SK-N-SH treated with all-trans-retinoic acid at 6 μM for 48 hours (cell line): ENCODE measurements at regions not wholly inside any gene's neighbourhood (a gene's known extent, or its start where the extent isn't known, plus 50 kb on each side); places are given as distances from the start of the nearest gene placed in this dataset.

Source experiments
- ATAC-seq: fragments of 200-7000 bp; cut with Tn5 transposase; 3 replicates; pipeline ENCODE4 v1.9.1; 2020; ENCODE audit warnings: mild to moderate bottlenecking, moderate library complexity
- ARNTL ChIP-seq: fragments of 450-650 bp; formaldehyde crosslinking; IDR thresholded peaks from 2 replicates; pipeline ENCODE4 v1.5.0; 2020; ENCODE audit warnings: low read depth, mild to moderate bottlenecking, moderate library complexity, borderline replicate concordance
- BACH2 ChIP-seq: fragments of 250-450 bp; sonication (Bioruptor Pico); IDR thresholded peaks from 2 replicates; pipeline ENCODE4 v1.9.0; 2021; ENCODE audit warnings: mild to moderate bottlenecking, borderline replicate concordance
- CSDC2 ChIP-seq: fragments of 250-450 bp; sonication (Bioruptor Pico); IDR thresholded peaks from 2 replicates; pipeline ENCODE4 v1.5.0; 2020; ENCODE audit warnings: mild to moderate bottlenecking, moderate library complexity
- ESRRG ChIP-seq: fragments of 250-450 bp; sonication (Bioruptor Pico); IDR thresholded peaks from 2 replicates; pipeline ENCODE4 v1.6.1; 2021; ENCODE audit warnings: mild to moderate bottlenecking
- GLIS3 ChIP-seq: fragments of 250-450 bp; sonication (Bioruptor Pico); IDR thresholded peaks from 2 replicates; pipeline ENCODE4 v1.5.0; 2020; ENCODE audit warnings: mild to moderate bottlenecking, moderate library complexity
- ISL1 ChIP-seq: fragments of 250-450 bp; sonication (Bioruptor Pico); IDR thresholded peaks from 2 replicates; pipeline ENCODE4 v2.1.2; 2022; ENCODE audit warnings: mild to moderate bottlenecking, moderate library complexity
- OSR1 ChIP-seq: fragments of 250-450 bp; sonication (Bioruptor Pico); IDR thresholded peaks from 2 replicates; pipeline ENCODE4 v1.8.0; 2022; ENCODE audit warnings: moderate library complexity, mild to moderate bottlenecking, inconsistent platforms
- PPARA ChIP-seq: fragments of 250-450 bp; sonication (Bioruptor Pico); IDR thresholded peaks from 2 replicates; pipeline ENCODE4 v1.5.0; 2020; ENCODE audit warnings: mild to moderate bottlenecking, borderline replicate concordance
- RARB ChIP-seq: fragments of 250-450 bp; sonication (Bioruptor Pico); IDR thresholded peaks from 2 replicates; pipeline ENCODE4 v1.8.0; 2021; ENCODE audit warnings: mild to moderate bottlenecking, moderate library complexity
- SNAI2 ChIP-seq: fragments of 250-450 bp; sonication (Bioruptor Pico); IDR thresholded peaks from 2 replicates; pipeline ENCODE4 v1.5.0; 2020; ENCODE audit warnings: mild to moderate bottlenecking, moderate library complexity
- TCF4 ChIP-seq: fragments of 250-450 bp; sonication (Bioruptor Pico); IDR thresholded peaks from 2 replicates; pipeline ENCODE4 v1.8.0; 2021; ENCODE audit warnings: mild to moderate bottlenecking, moderate library complexity, borderline replicate concordance
- TOX ChIP-seq: fragments of 250-450 bp; sonication (Bioruptor Pico); IDR thresholded peaks from 2 replicates; pipeline ENCODE4 v1.8.0; 2021; ENCODE audit warnings: mild to moderate bottlenecking, moderate library complexity, borderline replicate concordance
- ZC3H10 ChIP-seq: fragments of 250-450 bp; sonication (Bioruptor Pico); IDR thresholded peaks from 2 replicates; pipeline ENCODE4 v1.5.1; 2021; ENCODE audit warnings: mild to moderate bottlenecking, moderate library complexity
- ZFP3 ChIP-seq: fragments of 250-450 bp; sonication (Bioruptor Pico); IDR thresholded peaks from 2 replicates; pipeline ENCODE4 v1.5.0; 2020; ENCODE audit warnings: mild to moderate bottlenecking, moderate library complexity
- ZFP30 ChIP-seq: fragments of 450-650 bp; formaldehyde crosslinking; IDR thresholded peaks from 2 replicates; pipeline ENCODE4 v1.5.0; 2022; ENCODE audit warnings: mild to moderate bottlenecking, moderate library complexity
- ZNF565 ChIP-seq: fragments of 450-650 bp; formaldehyde crosslinking; conservative IDR thresholded peaks from 2 replicates; pipeline ENCODE4 v1.5.0; 2020; ENCODE audit warnings: low read depth, mild to moderate bottlenecking, moderate library complexity
- ZNF70 ChIP-seq: fragments of 450-650 bp; formaldehyde crosslinking; IDR thresholded peaks from 2 replicates; pipeline ENCODE4 v1.5.0; 2020; ENCODE audit warnings: mild to moderate bottlenecking, moderate library complexity
- TF ChIP-seq, protein P1 (sequence below): fragments of 250-450 bp; sonication (Bioruptor Pico); IDR thresholded peaks from 2 replicates; pipeline ENCODE4 v1.8.0; 2021; ENCODE audit warnings: low read depth, mild to moderate bottlenecking, moderate library complexity, borderline replicate concordance
- TF ChIP-seq, protein P2 (sequence below): fragments of 250-450 bp; sonication (Bioruptor Pico); IDR thresholded peaks from 2 replicates; pipeline ENCODE4 v1.8.0; 2020; ENCODE audit warnings: mild to moderate bottlenecking, moderate library complexity, borderline replicate concordance
- TF ChIP-seq, protein P3 (sequence below): fragments of 250-450 bp; sonication (Bioruptor Pico); IDR thresholded peaks from 2 replicates; pipeline ENCODE4 v1.5.1; 2020; ENCODE audit warnings: low read depth, mild to moderate bottlenecking, moderate library complexity
- TF ChIP-seq, protein P4 (sequence below): fragments of 250-450 bp; sonication (Bioruptor Pico); IDR thresholded peaks from 2 replicates; pipeline ENCODE4 v1.5.0; 2020; ENCODE audit warnings: mild to moderate bottlenecking, moderate library complexity
- TF ChIP-seq, protein P5 (sequence below): fragments of 250-450 bp; sonication (Bioruptor Pico); IDR thresholded peaks from 2 replicates; pipeline ENCODE4 v1.5.1; 2021; ENCODE audit warnings: mild to moderate bottlenecking, moderate library complexity

DNA sequence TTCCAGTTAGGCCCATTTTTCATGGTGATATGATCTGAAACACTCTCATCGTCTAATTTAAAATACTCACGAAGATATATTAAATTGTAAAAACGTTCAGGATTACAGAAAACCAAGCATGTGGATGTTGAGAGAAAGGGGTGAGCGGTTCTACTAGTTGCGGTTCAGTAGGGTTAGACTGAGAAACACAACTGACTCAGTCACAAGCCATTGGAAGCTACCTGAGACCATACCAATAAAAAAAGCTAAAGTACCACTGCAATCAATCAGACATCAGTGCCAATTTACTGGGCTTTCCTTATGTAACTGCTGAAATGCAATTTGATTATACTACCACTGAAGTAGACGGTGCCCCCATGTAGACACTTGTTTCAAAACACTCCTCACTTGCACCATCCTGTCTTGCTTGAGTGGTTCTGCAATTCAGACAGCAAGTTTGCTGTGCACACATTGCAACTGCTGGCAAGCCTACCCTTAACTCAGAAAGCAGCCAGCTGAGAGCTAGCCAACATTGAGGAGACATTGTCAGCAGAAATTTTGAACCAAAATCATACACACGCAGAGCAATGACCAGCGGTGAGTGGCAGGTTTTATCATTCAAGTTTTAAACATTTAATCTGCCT lies 368.7 kb upstream of the ARHGEF26 start:
- ATAC-seq, result no peak
- no peak for TF ChIP-seq BACH2
- TF ChIP-seq ZNF70 (CRISPR knock-in tag), result no peak

DNA sequence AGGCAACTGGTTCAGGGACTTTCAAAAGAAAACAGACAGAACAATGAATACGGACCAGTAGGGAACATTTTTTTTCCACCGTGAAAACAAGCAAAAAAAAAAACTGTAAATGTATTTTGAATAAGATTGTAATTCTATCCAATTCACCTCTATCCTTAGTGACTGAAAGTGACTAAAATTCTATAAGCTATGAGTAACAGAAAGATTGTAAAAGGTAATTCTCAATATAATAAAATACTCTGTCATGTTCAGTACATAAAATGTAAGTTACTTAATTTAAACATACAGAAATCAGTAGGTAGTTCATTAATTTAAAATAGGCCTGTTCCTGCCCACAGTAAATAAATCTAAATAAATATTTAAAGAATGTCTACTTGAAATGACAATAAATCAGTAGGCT lies 368.2 kb upstream of the ARHGEF26 start:
- ATAC-seq, result no peak
- no peak for TF ChIP-seq ZFP30
- TF ChIP-seq, protein P1, sequence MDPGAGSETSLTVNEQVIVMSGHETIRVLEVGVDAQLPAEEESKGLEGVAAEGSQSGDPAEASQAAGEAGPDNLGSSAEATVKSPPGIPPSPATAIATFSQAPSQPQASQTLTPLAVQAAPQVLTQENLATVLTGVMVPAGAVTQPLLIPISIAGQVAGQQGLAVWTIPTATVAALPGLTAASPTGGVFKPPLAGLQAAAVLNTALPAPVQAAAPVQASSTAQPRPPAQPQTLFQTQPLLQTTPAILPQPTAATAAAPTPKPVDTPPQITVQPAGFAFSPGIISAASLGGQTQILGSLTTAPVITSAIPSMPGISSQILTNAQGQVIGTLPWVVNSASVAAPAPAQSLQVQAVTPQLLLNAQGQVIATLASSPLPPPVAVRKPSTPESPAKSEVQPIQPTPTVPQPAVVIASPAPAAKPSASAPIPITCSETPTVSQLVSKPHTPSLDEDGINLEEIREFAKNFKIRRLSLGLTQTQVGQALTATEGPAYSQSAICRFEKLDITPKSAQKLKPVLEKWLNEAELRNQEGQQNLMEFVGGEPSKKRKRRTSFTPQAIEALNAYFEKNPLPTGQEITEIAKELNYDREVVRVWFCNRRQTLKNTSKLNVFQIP, result no peak
- TF ChIP-seq ZC3H10 (CRISPR knock-in tag), result no peak
- TF ChIP-seq BACH2, result no peak
- TF ChIP-seq, protein P2, sequence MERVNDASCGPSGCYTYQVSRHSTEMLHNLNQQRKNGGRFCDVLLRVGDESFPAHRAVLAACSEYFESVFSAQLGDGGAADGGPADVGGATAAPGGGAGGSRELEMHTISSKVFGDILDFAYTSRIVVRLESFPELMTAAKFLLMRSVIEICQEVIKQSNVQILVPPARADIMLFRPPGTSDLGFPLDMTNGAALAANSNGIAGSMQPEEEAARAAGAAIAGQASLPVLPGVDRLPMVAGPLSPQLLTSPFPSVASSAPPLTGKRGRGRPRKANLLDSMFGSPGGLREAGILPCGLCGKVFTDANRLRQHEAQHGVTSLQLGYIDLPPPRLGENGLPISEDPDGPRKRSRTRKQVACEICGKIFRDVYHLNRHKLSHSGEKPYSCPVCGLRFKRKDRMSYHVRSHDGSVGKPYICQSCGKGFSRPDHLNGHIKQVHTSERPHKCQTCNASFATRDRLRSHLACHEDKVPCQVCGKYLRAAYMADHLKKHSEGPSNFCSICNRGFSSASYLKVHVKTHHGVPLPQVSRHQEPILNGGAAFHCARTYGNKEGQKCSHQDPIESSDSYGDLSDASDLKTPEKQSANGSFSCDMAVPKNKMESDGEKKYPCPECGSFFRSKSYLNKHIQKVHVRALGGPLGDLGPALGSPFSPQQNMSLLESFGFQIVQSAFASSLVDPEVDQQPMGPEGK (CRISPR knock-in tag), result no peak
- no peak for TF ChIP-seq TCF4
- TF ChIP-seq OSR1, result no peak
- TF ChIP-seq ESRRG, result no peak
- TF ChIP-seq, protein P3, sequence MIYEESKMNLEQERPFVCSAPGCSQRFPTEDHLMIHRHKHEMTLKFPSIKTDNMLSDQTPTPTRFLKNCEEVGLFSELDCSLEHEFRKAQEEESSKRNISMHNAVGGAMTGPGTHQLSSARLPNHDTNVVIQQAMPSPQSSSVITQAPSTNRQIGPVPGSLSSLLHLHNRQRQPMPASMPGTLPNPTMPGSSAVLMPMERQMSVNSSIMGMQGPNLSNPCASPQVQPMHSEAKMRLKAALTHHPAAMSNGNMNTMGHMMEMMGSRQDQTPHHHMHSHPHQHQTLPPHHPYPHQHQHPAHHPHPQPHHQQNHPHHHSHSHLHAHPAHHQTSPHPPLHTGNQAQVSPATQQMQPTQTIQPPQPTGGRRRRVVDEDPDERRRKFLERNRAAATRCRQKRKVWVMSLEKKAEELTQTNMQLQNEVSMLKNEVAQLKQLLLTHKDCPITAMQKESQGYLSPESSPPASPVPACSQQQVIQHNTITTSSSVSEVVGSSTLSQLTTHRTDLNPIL, result no peak
- TF ChIP-seq, protein P4, sequence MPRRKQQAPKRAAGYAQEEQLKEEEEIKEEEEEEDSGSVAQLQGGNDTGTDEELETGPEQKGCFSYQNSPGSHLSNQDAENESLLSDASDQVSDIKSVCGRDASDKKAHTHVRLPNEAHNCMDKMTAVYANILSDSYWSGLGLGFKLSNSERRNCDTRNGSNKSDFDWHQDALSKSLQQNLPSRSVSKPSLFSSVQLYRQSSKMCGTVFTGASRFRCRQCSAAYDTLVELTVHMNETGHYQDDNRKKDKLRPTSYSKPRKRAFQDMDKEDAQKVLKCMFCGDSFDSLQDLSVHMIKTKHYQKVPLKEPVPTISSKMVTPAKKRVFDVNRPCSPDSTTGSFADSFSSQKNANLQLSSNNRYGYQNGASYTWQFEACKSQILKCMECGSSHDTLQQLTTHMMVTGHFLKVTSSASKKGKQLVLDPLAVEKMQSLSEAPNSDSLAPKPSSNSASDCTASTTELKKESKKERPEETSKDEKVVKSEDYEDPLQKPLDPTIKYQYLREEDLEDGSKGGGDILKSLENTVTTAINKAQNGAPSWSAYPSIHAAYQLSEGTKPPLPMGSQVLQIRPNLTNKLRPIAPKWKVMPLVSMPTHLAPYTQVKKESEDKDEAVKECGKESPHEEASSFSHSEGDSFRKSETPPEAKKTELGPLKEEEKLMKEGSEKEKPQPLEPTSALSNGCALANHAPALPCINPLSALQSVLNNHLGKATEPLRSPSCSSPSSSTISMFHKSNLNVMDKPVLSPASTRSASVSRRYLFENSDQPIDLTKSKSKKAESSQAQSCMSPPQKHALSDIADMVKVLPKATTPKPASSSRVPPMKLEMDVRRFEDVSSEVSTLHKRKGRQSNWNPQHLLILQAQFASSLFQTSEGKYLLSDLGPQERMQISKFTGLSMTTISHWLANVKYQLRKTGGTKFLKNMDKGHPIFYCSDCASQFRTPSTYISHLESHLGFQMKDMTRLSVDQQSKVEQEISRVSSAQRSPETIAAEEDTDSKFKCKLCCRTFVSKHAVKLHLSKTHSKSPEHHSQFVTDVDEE, result no peak
- TF ChIP-seq ZNF565, result no peak

DNA sequence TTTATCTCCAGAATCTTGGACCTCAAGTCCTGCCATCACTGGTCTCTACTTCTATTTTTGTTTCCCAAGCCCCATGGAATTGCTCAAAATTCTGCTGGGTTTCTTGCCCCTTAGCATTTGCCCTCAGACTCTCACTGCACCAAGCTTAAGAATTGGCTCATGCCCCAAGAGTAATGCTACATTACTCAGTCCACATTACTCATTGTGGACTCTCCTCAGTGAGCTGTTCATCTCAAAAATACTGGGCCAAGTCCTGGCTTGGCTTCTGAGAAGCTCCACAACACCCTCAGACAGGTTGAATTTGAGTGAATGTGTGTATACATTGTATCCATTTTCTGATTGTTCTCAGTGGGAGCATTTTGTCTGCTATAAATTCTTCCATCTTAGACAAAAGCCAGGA lies 364.4 kb upstream of the ARHGEF26 start:
- TF ChIP-seq, protein P5, sequence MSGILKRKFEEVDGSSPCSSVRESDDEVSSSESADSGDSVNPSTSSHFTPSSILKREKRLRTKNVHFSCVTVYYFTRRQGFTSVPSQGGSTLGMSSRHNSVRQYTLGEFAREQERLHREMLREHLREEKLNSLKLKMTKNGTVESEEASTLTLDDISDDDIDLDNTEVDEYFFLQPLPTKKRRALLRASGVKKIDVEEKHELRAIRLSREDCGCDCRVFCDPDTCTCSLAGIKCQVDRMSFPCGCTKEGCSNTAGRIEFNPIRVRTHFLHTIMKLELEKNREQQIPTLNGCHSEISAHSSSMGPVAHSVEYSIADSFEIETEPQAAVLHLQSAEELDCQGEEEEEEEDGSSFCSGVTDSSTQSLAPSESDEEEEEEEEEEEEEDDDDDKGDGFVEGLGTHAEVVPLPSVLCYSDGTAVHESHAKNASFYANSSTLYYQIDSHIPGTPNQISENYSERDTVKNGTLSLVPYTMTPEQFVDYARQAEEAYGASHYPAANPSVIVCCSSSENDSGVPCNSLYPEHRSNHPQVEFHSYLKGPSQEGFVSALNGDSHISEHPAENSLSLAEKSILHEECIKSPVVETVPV (CRISPR knock-in tag), result no peak
- TF ChIP-seq TOX (CRISPR knock-in tag), result no peak
- no peak for TF ChIP-seq SNAI2 (CRISPR knock-in tag)
- no peak for TF ChIP-seq ARNTL
- TF ChIP-seq ISL1, result no peak
- TF ChIP-seq PPARA (CRISPR knock-in tag), result no peak
- TF ChIP-seq OSR1, result no peak
- no peak for TF ChIP-seq CSDC2 (CRISPR knock-in tag)
- TF ChIP-seq, protein P4, result no peak
- TF ChIP-seq, protein P1, result no peak
- no peak for TF ChIP-seq ZNF565
- TF ChIP-seq ZFP30, result no peak
- no peak for TF ChIP-seq ZFP3
- TF ChIP-seq GLIS3 (CRISPR knock-in tag), result no peak
- no peak for TF ChIP-seq ZNF70 (CRISPR knock-in tag)
- TF ChIP-seq ESRRG, result no peak
- no peak for TF ChIP-seq RARB (CRISPR knock-in tag)
- no peak for TF ChIP-seq TCF4

More for the DNA sequence above, 364.4 kb upstream of the ARHGEF26 start:
- no peak for ATAC-seq
